Esophagus muscularis mucosa (tissue), 4 donors: ENCODE measurements at regions not wholly inside any gene's neighbourhood (a gene's known extent, or its start where the extent isn't known, plus 50 kb on each side); places are given as distances from the start of the nearest gene placed in this dataset.

Experiments
- DNase-seq: peaks from one replicate; pipeline ENCODE4 v3.0.0-alpha.2; 2017; ENCODE audit errors: extremely low spot score
- H3K27ac ChIP-seq, 4 donors: fragments of 200-600 bp; sonication (generic); replicated peaks in 1 of 4; 1 replicate in 3 of 4; 2 replicates in 1 of 4; pipeline ENCODE4 v1.5.1; 2016 to 2019; ENCODE audit warnings: mild to moderate bottlenecking in 1 of 4
- H3K27me3 ChIP-seq, 4 donors: fragments of 200-600 bp; sonication (generic); one replicate each; pipeline versions ENCODE4 v1.5.1 to v1.6.0; 2016 to 2019
- H3K36me3 ChIP-seq, 4 donors: fragments of 200-600 bp; sonication (generic); one replicate each; pipeline ENCODE4 v1.5.1; 2016 to 2019
- H3K4me1 ChIP-seq, 4 donors: fragments of 200-600 bp; sonication (generic); one replicate each; pipeline ENCODE4 v1.5.1; 2016 to 2019
- H3K4me3 ChIP-seq, 4 donors: fragments of 200-600 bp; sonication (generic); 1 replicate in 2 of 4; 2 replicates in 2 of 4; pipeline ENCODE4 v1.5.1; 2016 to 2019; ENCODE audit warnings: mild to moderate bottlenecking in 4 of 4, moderate library complexity in 1 of 4
- H3K9me3 ChIP-seq, 4 donors: fragments of 200-600 bp; sonication (generic); 1 replicate in 3 of 4; 2 replicates in 1 of 4; pipeline ENCODE4 v1.5.1; 2016 to 2019
- CTCF ChIP-seq, 3 experiments: fragments of 200-600 bp in 2 of 3; fragments of 450-650 bp in 1 of 3; sonication (generic) in 2 of 3; IDR thresholded peaks; one replicate each; pipeline ENCODE4 v1.5.1; 2017 to 2019; ENCODE audit warnings: antibody characterized with exemption in 3 of 3, mild to moderate bottlenecking in 2 of 3, moderate library complexity in 1 of 3
- EP300 ChIP-seq: sonication (generic); formaldehyde crosslinking; IDR thresholded peaks from one replicate; pipeline ENCODE4 v1.6.1; 2017; ENCODE audit warnings: antibody characterized with exemption
- POLR2A ChIP-seq: fragments of 450-650 bp; IDR thresholded peaks from one replicate; pipeline ENCODE4 v1.6.1; 2017; ENCODE audit warnings: antibody characterized with exemption, moderate library complexity, mild to moderate bottlenecking, low read depth
- POLR2AphosphoS5 ChIP-seq, 2 donors: sonication (generic); formaldehyde crosslinking; IDR thresholded peaks; one replicate each; pipeline ENCODE4 v1.6.1; 2017; ENCODE audit warnings: antibody characterized with exemption in 2 of 2
- WGBS: methylation state at CpG from one replicate; pipeline ENCODE4 v1.1.5; 2018; 5-methylcytosine and 5-hydroxymethylcytosine counted together
- intact Hi-C: fragments of 100-400 bp; cut with DNase I; formaldehyde crosslinking; loops from one replicate; pipeline ENCODE4 v1.15.1; 2023

- no peak overlapping the region for H3K4me3 ChIP-seq
- H3K27me3 ChIP-seq = no peaks in the 10 kb centered on the region
- intact Hi-C loops = no loop called here
- 83% methylated on average over 5 of the region's 6 CpGs for WGBS
- H3K4me1 ChIP-seq = no peaks in the 10 kb centered on the region
- no peak for DNase-seq
- no peaks in the 10 kb centered on the region for H3K9me3 ChIP-seq
- no peak overlapping the region for H3K27ac ChIP-seq
- H3K36me3 ChIP-seq = no peaks in the 10 kb centered on the region
- TF ChIP-seq EP300 (no peak), POLR2AphosphoS5 (IDR thresholded peaks at IDR 0.05) (no peak), POLR2A (no peak), CTCF (IDR thresholded peaks at IDR 0.05) (no peak)
Measured at GRCh38 chr14:61898568-61898967, 136.3 kb downstream of the SNAPC1 start.

GRCh38 chr14:61899497-61899896 is 137.3 kb downstream of the SNAPC1 start:
- H3K36me3 ChIP-seq = no peaks in the 10 kb centered on the region
- WGBS = 86% methylated on average over 4 of the region's 4 CpGs
- H3K27ac ChIP-seq = no peak overlapping the region
- no peaks in the 10 kb centered on the region for H3K4me1 ChIP-seq
- TF ChIP-seq EP300 (no peak), POLR2A (no peak)
- no peak for DNase-seq
- intact Hi-C loops = no loop called here
- H3K27me3 ChIP-seq = no peaks in the 10 kb centered on the region
- no peaks in the 10 kb centered on the region for H3K9me3 ChIP-seq
- H3K4me3 ChIP-seq = no peak overlapping the region

- DNase-seq = no peak
- TF ChIP-seq CTCF (IDR thresholded peaks at IDR 0.05) = no peak
- no peak for TF ChIP-seq EP300
- TF ChIP-seq POLR2A = no peak
- no peak for TF ChIP-seq POLR2AphosphoS5 (IDR thresholded peaks at IDR 0.05)
- Histone ChIP-seq H3K27ac (no peak overlapping the region), H3K4me3 (no peak overlapping the region), H3K27me3 (no peaks in the 10 kb centered on the region), H3K36me3 (no peaks in the 10 kb centered on the region), H3K4me1 (no peaks in the 10 kb centered on the region), H3K9me3 (no peaks in the 10 kb centered on the region)
- intact Hi-C loops = no loop called here
- 97% methylated on average over 2 of the region's 2 CpGs for WGBS
Measured at GRCh38 chr14:61904946-61905345, 142.7 kb downstream of the SNAPC1 start.

- H3K9me3 ChIP-seq = no peaks in the 10 kb centered on the region
- H3K27ac ChIP-seq = no peak overlapping the region
- no peak for DNase-seq
- WGBS = 71% methylated on average over 4 of the region's 4 CpGs
- no peaks in the 10 kb centered on the region for H3K36me3 ChIP-seq
- H3K4me1 ChIP-seq = no peaks in the 10 kb centered on the region
- intact Hi-C loops = no loop called here
- no peak for TF ChIP-seq EP300
- no peak for TF ChIP-seq POLR2A
- H3K27me3 ChIP-seq = no peaks in the 10 kb centered on the region
- no peak overlapping the region for H3K4me3 ChIP-seq
Measured at GRCh38 chr14:61911574-61911973, 149.4 kb downstream of the SNAPC1 start.

GRCh38 chr14:61918998-61919397 is 156.8 kb downstream of the SNAPC1 start:
- no peaks in the 10 kb centered on the region for H3K27me3 ChIP-seq
- DNase-seq = no peak
- H3K36me3 ChIP-seq = no peaks in the 10 kb centered on the region
- 72% methylated on average over 2 of the region's 2 CpGs for WGBS
- H3K4me3 ChIP-seq = no peak overlapping the region
- intact Hi-C loops = no loop called here
- no peaks in the 10 kb centered on the region for H3K4me1 ChIP-seq
- TF ChIP-seq POLR2A (no peak), CTCF (IDR thresholded peaks at IDR 0.05) (no peak), POLR2AphosphoS5 (IDR thresholded peaks at IDR 0.05) (no peak), EP300 (no peak)
- no peak overlapping the region for H3K27ac ChIP-seq
- H3K9me3 ChIP-seq = no peaks in the 10 kb centered on the region

- Histone ChIP-seq H3K4me1 (no peaks in the 10 kb centered on the region), H3K9me3 (no peaks in the 10 kb centered on the region), H3K4me3 (no peak overlapping the region), H3K27ac (no peak overlapping the region), H3K36me3 (no peaks in the 10 kb centered on the region), H3K27me3 (no peaks in the 10 kb centered on the region)
- DNase-seq = no peak
- TF ChIP-seq POLR2AphosphoS5 (IDR thresholded peaks at IDR 0.05) = no peak
- TF ChIP-seq POLR2A = no peak
- no peak for TF ChIP-seq EP300
- no peak for TF ChIP-seq CTCF (IDR thresholded peaks at IDR 0.05)
- 65% methylated on average over 4 of the region's 4 CpGs for WGBS
- intact Hi-C loops = no loop called here
Measured at GRCh38 chr14:61923348-61923747, 161.1 kb downstream of the SNAPC1 start.
